ENCODE measurements at regions not wholly inside any gene's neighbourhood (a gene's known extent, or its start where the extent isn't known, plus 50 kb on each side); places are given as distances from the start of the nearest gene placed in this dataset.

- TF ChIP-seq MAX (IDR thresholded peaks at IDR 0.05) (no peak), TCF12 (IDR thresholded peaks at IDR 0.05; ENCODE audit: low read depth) (no peak), ZBTB7A (IDR thresholded peaks at IDR 0.05; ENCODE audit: low read depth) (no peak), RAD21 (IDR thresholded peaks at IDR 0.05; ENCODE audit: low read depth) (no peak), TAF1 (IDR thresholded peaks at IDR 0.05; ENCODE audit: low read depth) (no peak), CREB1 (IDR thresholded peaks at IDR 0.05; ENCODE audit: low read depth) (no peak), YY1 (IDR thresholded peaks at IDR 0.05; ENCODE audit: low read depth) (no peak)
Measured at GRCh38 chr7:128190051-128190647, 50.9 kb upstream of the LEP start.

- no peak for TF ChIP-seq ZBTB7A (IDR thresholded peaks at IDR 0.05; ENCODE audit: low read depth)
Measured at GRCh38 chr7:128191136-128191844, 49.8 kb upstream of the LEP start.

Measured in Ishikawa (cell line).